ENCODE measurements at regions not wholly inside any gene's neighbourhood (a gene's known extent, or its start where the extent isn't known, plus 50 kb on each side); places are given as distances from the start of the nearest gene placed in this dataset.

DNA sequence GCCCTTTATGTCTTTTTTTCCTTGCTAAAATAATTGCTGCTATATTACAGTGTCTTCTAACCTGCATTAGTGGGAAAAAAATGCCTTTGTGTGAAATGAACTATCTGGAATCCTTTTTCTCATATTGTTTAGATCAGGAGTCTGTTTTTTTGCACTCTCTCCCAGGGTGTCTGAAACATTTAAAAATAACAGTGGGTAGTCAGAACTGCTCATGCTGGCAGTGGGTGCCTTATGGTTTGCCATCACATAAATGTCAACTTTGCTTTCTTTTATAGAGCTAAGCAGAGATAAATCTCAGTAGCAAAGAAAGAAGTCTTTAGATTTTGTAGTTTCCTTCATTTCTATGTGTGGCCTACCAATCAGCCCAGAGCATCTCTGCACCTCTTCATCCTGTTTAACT, 347.8 kb upstream of the RGMB start:
- TF ChIP-seq, protein P1, sequence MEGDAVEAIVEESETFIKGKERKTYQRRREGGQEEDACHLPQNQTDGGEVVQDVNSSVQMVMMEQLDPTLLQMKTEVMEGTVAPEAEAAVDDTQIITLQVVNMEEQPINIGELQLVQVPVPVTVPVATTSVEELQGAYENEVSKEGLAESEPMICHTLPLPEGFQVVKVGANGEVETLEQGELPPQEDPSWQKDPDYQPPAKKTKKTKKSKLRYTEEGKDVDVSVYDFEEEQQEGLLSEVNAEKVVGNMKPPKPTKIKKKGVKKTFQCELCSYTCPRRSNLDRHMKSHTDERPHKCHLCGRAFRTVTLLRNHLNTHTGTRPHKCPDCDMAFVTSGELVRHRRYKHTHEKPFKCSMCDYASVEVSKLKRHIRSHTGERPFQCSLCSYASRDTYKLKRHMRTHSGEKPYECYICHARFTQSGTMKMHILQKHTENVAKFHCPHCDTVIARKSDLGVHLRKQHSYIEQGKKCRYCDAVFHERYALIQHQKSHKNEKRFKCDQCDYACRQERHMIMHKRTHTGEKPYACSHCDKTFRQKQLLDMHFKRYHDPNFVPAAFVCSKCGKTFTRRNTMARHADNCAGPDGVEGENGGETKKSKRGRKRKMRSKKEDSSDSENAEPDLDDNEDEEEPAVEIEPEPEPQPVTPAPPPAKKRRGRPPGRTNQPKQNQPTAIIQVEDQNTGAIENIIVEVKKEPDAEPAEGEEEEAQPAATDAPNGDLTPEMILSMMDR (conservative IDR thresholded peaks at IDR 0.05), result no peak
- no peak for TF ChIP-seq ZFX (IDR thresholded peaks at IDR 0.05)

Measured in C4-2B (cell line).